ENCODE measurements at regions not wholly inside any gene's neighbourhood (a gene's known extent, or its start where the extent isn't known, plus 50 kb on each side); places are given as distances from the start of the nearest gene placed in this dataset.

- Mint-ChIP-seq H3K4me3 (no peak overlapping the region), H3K27me3 (peaks cover 12% of the 10 kb centered on the region), H3K36me3 (ENCODE audit: low read depth) (no peaks in the 10 kb centered on the region), H3K27ac (no peak overlapping the region), H3K4me1 (ENCODE audit: low read depth) (no peaks in the 10 kb centered on the region), H3K9me3 (no peaks in the 10 kb centered on the region)
- DNase-seq (no peak), ATAC-seq (no peak)
- ChIA-PET POLR2A (no interaction called here), CTCF (no interaction called here)
- TF ChIP-seq CTCF (IDR thresholded peaks at IDR 0.05), result no peak
- intact Hi-C loops (cut with micrococcal nuclease), result no loop called here
These were observed 413.8 kb upstream of the CDH4 start for GRCh38 chr20:60838297-60838696.

- TF ChIP-seq CTCF (IDR thresholded peaks at IDR 0.05), result no peak
- intact Hi-C loops (cut with micrococcal nuclease), result no loop called here
- H3K4me1 Mint-ChIP-seq (ENCODE audit: low read depth), result no peaks in the 10 kb centered on the region
- no peaks in the 10 kb centered on the region for H3K9me3 Mint-ChIP-seq
- H3K27me3 Mint-ChIP-seq, result peaks cover 5% of the 10 kb centered on the region
- H3K4me3 Mint-ChIP-seq, result no peak overlapping the region
- H3K27ac Mint-ChIP-seq, result no peak overlapping the region
- no peak for ATAC-seq
- H3K36me3 Mint-ChIP-seq (ENCODE audit: low read depth), result no peaks in the 10 kb centered on the region
- POLR2A ChIA-PET, result no interaction called here
- DNase-seq, result no peak
- CTCF ChIA-PET, result no interaction called here
These were observed 411.1 kb upstream of the CDH4 start for GRCh38 chr20:60840971-60841370.

- ATAC-seq, result no peak
- ChIA-PET CTCF (no interaction called here), POLR2A (no interaction called here)
- Mint-ChIP-seq H3K4me3 (no peak overlapping the region), H3K36me3 (ENCODE audit: low read depth) (no peaks in the 10 kb centered on the region), H3K9me3 (no peaks in the 10 kb centered on the region), H3K27me3 (no peaks in the 10 kb centered on the region), H3K27ac (no peak overlapping the region), H3K4me1 (ENCODE audit: low read depth) (no peaks in the 10 kb centered on the region)
- DNase-seq, result no peak
- intact Hi-C loops (cut with micrococcal nuclease), result no loop called here
- TF ChIP-seq CTCF (IDR thresholded peaks at IDR 0.05), result no peak
These were observed 406.9 kb upstream of the CDH4 start for GRCh38 chr20:60845146-60845545.

- peak; percentile 35 for TF ChIP-seq CTCF (IDR thresholded peaks at IDR 0.05)
- peak; percentile 20 for DNase-seq
These were observed 400.0 kb upstream of the CDH4 start for GRCh38 chr20:60851826-60852704.

GRCh38 chr20:60857708-60858107 is 394.4 kb upstream of the CDH4 start:
- no peak overlapping the region for H3K4me3 Mint-ChIP-seq
- TF ChIP-seq CTCF (IDR thresholded peaks at IDR 0.05), result no peak
- H3K27ac Mint-ChIP-seq, result no peak overlapping the region
- ChIA-PET POLR2A (no interaction called here), CTCF (no interaction called here)
- H3K9me3 Mint-ChIP-seq, result peaks cover 7% of the 10 kb centered on the region
- H3K36me3 Mint-ChIP-seq (ENCODE audit: low read depth), result no peaks in the 10 kb centered on the region
- no peaks in the 10 kb centered on the region for H3K4me1 Mint-ChIP-seq (ENCODE audit: low read depth)
- DNase-seq (no peak), ATAC-seq (no peak)
- intact Hi-C loops (cut with micrococcal nuclease), result no loop called here
- H3K27me3 Mint-ChIP-seq, result peaks cover 3% of the 10 kb centered on the region

More at GRCh38 chr20:60851826-60852704, 400.0 kb upstream of the CDH4 start:
- no peak for ATAC-seq
- peaks cover 5% of the 10 kb centered on the region for H3K9me3 Mint-ChIP-seq
- H3K4me1 Mint-ChIP-seq (ENCODE audit: low read depth), result no peaks in the 10 kb centered on the region
- POLR2A ChIA-PET, result no interaction called here
- no peaks in the 10 kb centered on the region for H3K36me3 Mint-ChIP-seq (ENCODE audit: low read depth)
- no peak overlapping the region for H3K27ac Mint-ChIP-seq
- CTCF ChIA-PET, result no interaction called here
- intact Hi-C loops (cut with micrococcal nuclease), result no loop called here
- H3K27me3 Mint-ChIP-seq, result peaks cover 2% of the 10 kb centered on the region
- H3K4me3 Mint-ChIP-seq, result no peak overlapping the region

All from activated CD8-positive, alpha-beta T cell treated with anti-CD3 and anti-CD28 coated beads for 36 hours (primary cell).